Activated CD4-positive, alpha-beta T cell treated with anti-CD3 and anti-CD28 coated beads, Interleukin-2, amount 50 U/mL, for 24 hours (primary cell): ENCODE measurements at regions not wholly inside any gene's neighbourhood (a gene's known extent, or its start where the extent isn't known, plus 50 kb on each side); places are given as distances from the start of the nearest gene placed in this dataset.

Experiments
- DNase-seq, 2 donors: peaks; one replicate each; pipeline ENCODE4 v3.0.0-alpha.2; 2020; ENCODE audit warnings: low read depth in 1 of 2, low spot score in 1 of 2

- no peak for DNase-seq
Observed at GRCh38 chr2:111219285-111219684, 98.6 kb downstream of the BCL2L11 start.

- no peak for DNase-seq
Observed at GRCh38 chr2:111219734-111220505, 99.2 kb downstream of the BCL2L11 start.

DNA sequence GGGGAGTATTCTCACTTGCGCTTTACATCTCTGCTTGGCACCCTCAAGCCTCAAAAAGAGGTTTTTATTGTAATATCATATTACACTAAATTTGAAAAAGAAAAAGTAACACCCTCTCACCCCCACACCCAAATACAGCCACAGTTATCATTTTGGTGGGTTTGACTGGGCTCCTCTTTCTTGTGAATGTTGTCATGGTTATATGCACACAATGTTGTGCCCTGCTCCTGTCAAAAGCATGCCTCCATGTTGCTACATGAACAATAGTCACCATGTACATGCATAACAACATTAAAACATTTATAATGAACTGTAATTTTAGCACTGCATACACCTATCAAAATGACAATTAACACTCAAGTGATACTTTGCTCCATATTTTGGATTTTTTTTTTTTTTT lies 100.2 kb downstream of the BCL2L11 start:
- DNase-seq, result no peak

DNA sequence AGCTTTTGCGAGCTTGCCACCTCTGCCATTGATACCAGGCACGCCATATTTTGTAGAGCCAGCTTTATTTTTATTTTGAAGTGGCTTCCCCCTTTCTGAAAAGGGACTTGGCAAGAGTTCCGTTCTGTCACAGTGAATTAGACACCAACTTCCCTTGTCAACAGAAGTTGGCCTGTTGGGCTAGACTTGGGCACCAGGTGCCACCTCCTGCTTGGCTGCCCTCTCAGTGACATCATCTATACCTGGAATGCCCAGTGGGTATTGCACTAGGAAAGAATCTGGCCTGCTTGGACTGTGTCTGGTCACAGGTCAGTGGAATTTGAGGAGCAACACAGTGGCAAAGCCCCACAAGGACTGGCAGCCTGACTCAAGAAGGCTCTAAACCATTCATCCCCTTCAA lies 101.0 kb downstream of the BCL2L11 start:
- DNase-seq, result no peak

GRCh38 chr2:111222204-111222866 lies 101.6 kb downstream of the BCL2L11 start:
- DNase-seq, result no peak

DNA sequence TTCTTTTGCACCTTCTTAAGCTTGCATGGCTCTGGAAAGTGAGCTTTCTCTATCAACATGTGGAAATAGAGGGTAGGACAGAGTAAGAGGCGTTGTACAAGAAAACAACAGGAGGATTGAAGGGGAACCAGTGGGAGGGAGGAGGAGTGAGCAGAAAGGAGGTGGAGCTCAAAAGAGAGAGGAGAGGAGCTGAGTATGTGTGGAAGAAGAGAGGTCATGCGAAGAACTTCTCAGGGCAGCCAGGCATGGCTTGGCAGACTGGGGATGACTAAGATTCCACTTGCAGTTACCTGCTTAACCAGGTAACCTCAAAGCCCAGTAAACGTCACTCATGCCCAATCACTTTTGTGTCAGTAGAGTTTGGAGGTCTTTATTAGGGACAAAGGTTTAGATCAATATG lies 105.1 kb downstream of the BCL2L11 start:
- DNase-seq, result no peak

DNA sequence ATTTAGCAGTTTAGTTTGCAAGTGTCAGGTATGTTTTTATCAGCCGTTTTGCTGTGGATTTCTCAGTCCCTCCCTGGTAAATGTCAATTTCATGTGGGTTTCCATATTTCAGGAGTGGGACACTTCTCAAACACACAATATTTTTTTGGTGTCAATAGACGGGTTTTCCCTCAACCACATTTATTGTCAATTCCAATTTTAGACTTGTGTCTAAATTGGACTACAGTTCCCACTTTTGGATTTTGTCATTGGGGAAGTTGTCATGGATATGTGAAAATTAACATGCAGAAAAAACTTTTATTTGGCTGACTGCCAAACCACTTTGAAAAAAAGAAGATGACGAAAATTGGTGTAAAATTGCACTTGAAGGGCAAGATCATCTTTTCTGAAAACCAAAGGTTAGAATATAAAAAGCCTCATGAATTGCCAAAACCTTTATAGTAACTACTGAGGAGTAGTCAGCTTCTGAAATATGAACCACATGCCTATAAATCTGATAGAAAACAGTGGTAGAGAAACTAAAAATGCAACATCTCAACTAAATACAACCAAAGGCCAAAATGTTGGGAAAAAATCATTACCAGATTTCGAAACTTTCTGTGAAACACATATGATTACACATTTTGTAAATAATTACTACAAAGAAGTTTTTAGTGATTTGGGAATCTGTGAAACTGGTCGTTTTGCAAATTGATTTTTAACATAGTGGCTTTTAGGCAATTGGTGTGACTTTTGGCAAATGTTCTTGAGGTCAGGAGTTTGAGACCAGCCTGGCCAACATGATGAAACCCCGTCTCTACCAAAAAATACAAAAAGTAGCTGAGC lies 106.4 kb downstream of the BCL2L11 start:
- DNase-seq, result no peak

GRCh38 chr2:111227716-111228141 lies 107.0 kb downstream of the BCL2L11 start:
- no peak for DNase-seq

- no peak for DNase-seq
Observed at GRCh38 chr2:111231532-111232252, 111.0 kb downstream of the BCL2L11 start.

DNA sequence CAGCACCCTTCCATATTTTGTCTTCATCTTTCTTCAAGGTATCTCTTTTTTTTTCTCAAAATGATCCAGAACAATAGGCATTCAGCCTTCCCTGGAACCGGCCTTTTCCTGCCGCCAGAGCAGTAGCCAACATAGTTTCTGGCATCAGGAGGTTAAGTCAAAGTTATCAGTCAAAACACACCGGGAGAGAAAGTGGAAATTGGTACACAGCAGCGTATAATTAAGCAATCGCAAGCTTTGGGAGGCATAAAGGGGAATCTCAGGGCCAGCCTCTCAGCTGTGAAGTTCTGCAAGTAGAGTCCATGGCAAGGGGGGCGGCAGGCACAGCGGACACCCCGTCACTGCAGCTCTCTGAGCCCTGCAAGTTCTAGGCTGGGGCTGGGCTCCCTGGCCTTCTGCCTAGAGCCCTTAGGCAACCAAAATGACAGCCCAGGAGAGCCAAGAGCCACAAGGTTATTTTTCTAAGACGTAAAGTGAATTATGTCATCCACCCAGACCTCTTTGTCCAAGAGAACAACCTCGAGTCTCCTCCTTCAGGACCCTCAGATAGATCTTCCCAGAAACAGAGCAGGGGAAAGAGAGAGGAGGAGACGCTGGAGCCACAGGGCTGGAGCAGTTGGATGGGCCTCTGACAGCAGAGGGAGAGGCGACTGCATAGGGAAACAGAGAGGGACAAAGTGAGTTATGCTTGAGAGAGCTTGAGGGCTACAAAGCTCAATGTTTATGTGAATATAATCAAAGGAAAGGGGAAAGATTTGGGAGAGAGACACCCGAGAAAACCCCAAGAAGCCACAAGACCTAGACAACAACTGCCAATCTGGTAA lies 114.7 kb downstream of the BCL2L11 start:
- no peak for DNase-seq

DNA sequence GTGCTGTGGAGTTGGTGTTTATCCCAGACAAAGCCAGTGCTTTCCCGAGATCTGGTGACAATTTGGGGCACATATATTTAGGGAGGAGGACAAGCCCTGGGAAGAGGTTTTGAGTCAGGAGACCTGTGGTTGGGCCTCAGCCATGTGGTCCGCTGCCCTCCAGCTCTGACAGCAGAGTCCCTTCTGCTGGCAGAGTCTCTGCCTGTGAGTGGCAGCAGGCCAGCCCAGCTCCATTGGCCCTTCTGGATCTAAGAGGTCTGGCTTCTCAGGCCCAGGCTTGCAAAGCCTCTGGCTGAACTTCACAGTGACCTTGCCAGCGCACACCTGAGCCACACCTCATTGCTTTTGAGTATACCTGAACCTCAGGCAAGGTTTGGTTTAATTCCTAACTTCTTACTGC lies 115.3 kb downstream of the BCL2L11 start:
- no peak for DNase-seq

- DNase-seq, result no peak
Observed at GRCh38 chr2:111238296-111238695, 117.6 kb downstream of the BCL2L11 start.

DNA sequence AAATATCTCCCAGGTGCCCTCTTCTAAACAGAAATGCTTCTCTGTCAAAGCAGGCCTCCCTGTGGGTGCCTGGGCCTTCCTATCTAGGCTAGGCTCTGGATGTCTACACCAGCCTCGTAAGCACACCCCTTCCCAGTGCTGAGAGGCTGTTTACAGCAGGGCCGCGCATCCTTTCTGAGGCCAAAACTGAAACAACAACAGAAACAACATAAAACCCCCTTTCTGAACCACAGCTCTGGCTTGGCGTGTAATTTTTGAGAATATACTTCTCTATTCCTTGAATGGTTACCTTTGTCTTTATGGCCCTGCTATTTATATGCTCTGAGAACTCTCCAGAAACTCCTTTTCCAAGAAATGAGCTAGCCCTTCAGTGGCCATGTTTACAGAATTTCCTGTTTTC lies 118.4 kb downstream of the BCL2L11 start:
- DNase-seq, result no peak

DNA sequence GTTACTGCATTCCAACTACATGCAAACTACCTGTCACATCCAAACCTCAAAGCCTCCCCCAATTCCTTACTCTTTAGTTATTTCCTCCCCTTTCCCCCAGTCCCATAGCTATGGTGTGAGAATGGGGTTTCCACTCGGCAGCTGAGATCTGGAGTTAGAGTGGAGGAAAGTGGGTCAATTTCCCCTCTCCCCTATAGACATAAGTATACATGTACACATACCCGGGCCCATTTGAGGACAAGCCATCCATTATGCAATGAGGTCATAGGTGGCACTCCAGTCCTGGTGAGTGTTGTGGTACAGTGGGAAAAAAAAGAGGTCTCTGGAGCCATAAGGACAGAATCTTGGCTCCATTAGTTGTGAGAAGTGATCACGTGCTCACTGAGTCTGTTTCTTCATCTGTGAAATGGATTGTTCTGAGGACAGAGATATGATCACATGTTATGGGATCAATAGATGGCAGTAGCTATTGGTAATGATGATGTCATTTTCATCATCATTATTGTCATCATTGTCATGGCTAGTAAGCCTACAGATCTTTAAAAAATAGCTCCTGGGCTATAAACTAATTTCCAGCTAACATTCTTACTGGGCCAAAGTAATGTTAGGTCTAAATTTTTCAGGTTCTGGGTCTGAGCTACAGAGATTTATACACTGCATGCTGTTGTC lies 119.0 kb downstream of the BCL2L11 start:
- DNase-seq, result no peak

DNA sequence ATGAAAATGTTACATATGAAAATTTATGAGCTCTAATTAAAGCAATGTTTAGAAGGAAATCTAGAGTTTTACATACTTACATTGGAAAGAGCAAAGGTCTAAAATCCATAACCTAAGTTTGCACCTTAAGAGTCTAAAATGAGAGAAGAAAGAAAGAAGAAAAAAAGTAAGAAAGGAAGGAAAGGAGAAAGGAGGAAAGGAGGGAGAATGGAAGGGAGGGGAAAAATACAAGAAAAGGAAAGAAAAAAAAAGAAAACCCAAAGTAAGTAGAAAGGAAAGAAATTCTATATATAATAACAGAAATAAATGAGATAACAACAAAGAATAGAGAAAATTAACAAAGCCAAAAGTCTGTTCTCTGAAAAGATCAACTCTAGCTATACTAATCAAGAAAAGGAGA lies 122.6 kb downstream of the BCL2L11 start:
- DNase-seq, result no peak

DNA sequence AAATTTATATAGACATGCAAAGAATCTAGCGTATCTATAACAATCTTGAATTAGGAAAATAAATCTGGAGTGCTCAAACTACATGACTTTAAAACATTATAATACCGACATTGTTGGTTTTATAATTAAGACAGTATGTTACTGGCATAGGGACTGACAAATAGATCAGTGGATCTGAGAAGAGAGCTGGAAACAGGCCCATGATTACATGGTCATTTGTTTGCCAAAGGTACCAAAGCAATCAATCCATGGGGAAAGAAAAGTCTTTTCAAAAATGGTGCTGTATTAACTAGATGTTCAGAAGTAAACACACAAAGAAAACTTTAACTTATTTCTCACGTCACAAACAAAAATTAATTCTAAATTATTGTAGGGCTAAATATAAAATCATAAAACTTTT lies 124.2 kb downstream of the BCL2L11 start:
- no peak for DNase-seq

DNA sequence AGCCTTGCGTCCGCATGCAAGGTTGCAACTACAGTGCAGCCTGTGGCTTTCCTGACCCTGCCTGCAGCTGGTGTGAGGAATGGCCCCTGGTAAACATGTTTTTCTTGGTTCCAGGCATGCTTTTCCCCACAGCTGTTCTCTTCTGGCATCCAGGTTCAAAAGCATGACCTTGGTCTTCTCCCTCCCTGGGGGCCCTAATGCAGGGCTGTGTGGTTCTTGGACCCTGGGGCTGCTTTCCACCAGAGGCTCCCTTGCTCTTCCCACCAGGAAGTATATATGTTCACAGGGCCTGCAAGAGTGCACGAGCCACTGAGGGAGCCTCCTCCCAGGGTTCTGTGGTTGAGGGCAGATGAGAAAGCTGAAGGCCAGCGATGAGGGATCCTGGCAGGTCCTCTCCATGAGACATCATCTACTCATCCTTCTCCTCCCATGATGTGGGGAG lies 125.9 kb downstream of the BCL2L11 start:
- DNase-seq, result no peak

GRCh38 chr2:111247491-111247890 lies 126.8 kb downstream of the BCL2L11 start:
- DNase-seq, result no peak

DNA sequence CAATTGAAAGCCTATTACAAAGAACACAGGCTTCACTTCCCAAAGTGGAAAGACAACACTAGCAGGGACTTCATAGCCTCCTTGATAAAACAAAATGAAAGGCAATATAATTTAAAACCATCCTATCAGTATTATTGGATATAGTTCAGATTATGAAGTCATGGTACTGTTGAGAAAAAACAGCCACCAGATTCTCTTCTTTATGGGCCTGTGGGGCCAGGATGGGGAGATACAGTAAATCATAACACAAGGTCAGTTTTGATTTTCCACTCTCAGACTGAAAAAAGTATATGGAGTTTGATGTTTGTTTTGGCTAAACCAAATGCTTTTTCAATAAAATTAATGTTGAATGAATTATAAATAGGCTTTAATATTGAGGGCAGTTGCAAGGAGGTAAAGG lies 129.1 kb downstream of the BCL2L11 start:
- no peak for DNase-seq
